Gastrocnemius medialis (tissue), 4 donors: ENCODE measurements at regions not wholly inside any gene's neighbourhood (a gene's known extent, or its start where the extent isn't known, plus 50 kb on each side); places are given as distances from the start of the nearest gene placed in this dataset.
"Not testable (repeated sequence)": the region's sequence is repeated elsewhere in the genome, so short reads cannot be mapped to it uniquely, and the experiment has no call there.

Experiments
- ATAC-seq, 2 donors: fragments of 150-250 bp; one replicate each; pipeline ENCODE4 v1.9.1; 2016
- DNase-seq, 2 donors: peaks; one replicate each; pipeline ENCODE4 v3.0.0-alpha.2; 2019
- H3K27ac ChIP-seq, 4 donors: fragments of 200-600 bp; sonication (generic); 1 replicate in 1 of 4; 2 replicates in 3 of 4; pipeline ENCODE4 v1.5.1; 2016 to 2018; ENCODE audit warnings: mild to moderate bottlenecking in 2 of 4, moderate library complexity in 1 of 4
- H3K27me3 ChIP-seq, 3 donors: fragments of 200-600 bp; sonication (generic) in 2 of 3; 1 replicate in 1 of 3; 2 replicates in 2 of 3; pipeline versions ENCODE4 v1.5.1 to v1.6.0; 2016 to 2019; ENCODE audit warnings: mild to moderate bottlenecking in 1 of 3, moderate library complexity in 1 of 3
- H3K36me3 ChIP-seq, 2 donors: fragments of 200-600 bp; sonication (generic) in 1 of 2; one replicate each; pipeline ENCODE4 v1.5.1; 2017 to 2018
- H3K4me1 ChIP-seq, 2 donors: fragments of 200-600 bp; sonication (generic) in 1 of 2; one replicate each; pipeline ENCODE4 v1.5.1; 2016 to 2017; ENCODE audit warnings: mild to moderate bottlenecking in 2 of 2
- H3K4me3 ChIP-seq, 4 donors: fragments of 200-600 bp; sonication (generic) in 3 of 4; 1 replicate in 1 of 4; 2 replicates in 3 of 4; pipeline ENCODE4 v1.5.1; 2016 to 2019; ENCODE audit warnings: mild to moderate bottlenecking in 2 of 4
- H3K9me3 ChIP-seq, 3 donors: fragments of 200-600 bp; sonication (generic) in 2 of 3; 1 replicate in 1 of 3; 2 replicates in 2 of 3; pipeline ENCODE4 v1.5.1; 2016 to 2019
- POLR2A ChIP-seq, 2 donors: fragments of 450-650 bp; IDR thresholded peaks; one replicate each; pipeline ENCODE4 v1.6.1; 2017; ENCODE audit warnings: antibody characterized with exemption in 2 of 2, mild to moderate bottlenecking in 2 of 2, moderate library complexity in 2 of 2
- in situ Hi-C, 4 donors: fragments of 200-750 bp; cut with MboI; loops; one replicate each; pipeline versions ENCODE4 v1.15.0 to v1.8.0; 2017; ENCODE audit warnings: low sequenced_read_pairs in 4 of 4
- intact Hi-C: fragments of 100-400 bp; cut with DNase I; formaldehyde crosslinking; loops from one replicate; pipeline ENCODE4 v1.15.1; 2023; ENCODE audit warnings: low total_unique reads
- TF ChIP-seq, protein P1 (sequence below), 5 experiments: fragments of 450-650 bp in 3 of 5; fragments of 200-600 bp in 2 of 5; sonication (generic) in 2 of 5; IDR thresholded peaks in 4 of 5; conservative IDR thresholded peaks in 1 of 5; 1 replicate in 4 of 5; 2 replicates in 1 of 5; pipeline ENCODE4 v1.5.1; 2016 to 2019; ENCODE audit warnings: antibody characterized with exemption in 5 of 5, mild to moderate bottlenecking in 3 of 5, moderate library complexity in 3 of 5

DNA sequence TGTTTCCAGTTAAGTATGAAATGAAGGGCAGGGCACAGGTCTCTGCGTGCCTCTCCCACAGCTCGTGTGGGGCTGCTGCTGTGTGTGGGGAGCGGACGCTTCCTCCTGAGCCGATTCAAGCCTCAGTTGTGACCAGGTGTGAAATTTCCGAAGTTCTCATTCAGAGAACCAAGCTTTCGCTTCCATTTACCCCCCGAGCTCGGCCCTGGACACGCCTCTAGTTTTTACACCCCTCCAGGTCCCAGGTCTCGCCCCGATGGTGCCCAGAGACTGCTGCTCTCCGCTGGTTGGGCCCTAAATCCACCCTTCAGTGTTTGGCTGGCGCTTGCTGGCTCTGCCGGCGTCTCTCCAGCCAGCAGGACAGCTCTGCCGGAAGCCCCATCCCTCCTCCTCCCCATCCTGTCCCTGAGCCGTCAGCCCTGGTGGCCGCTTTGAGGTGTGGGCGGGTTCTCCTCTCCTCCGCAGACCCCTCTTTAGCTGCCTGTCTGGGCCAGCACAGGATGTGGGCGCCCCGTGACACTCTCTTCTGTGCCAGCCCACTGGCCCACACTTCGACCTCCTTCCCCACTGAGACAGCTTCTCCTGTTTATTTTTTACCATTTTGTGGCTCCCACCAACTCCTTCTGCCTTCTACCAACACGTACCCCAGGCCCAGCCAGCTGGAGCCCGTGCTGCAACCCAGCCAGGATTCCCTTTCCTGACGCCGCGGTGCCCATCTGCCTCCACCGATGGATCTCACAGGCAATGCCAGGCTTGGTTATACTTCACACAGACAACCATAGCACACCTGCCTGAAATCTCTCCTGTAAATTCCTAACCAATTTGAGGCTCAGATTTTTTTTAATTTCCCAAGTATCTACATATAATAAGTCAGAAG lies 142.8 kb downstream of the DLL1 start:
- H3K4me1 ChIP-seq: peaks cover 8 to 19% of the 10 kb centered on the region in 2 donors
- in situ Hi-C loops: no loop called here

DNA sequence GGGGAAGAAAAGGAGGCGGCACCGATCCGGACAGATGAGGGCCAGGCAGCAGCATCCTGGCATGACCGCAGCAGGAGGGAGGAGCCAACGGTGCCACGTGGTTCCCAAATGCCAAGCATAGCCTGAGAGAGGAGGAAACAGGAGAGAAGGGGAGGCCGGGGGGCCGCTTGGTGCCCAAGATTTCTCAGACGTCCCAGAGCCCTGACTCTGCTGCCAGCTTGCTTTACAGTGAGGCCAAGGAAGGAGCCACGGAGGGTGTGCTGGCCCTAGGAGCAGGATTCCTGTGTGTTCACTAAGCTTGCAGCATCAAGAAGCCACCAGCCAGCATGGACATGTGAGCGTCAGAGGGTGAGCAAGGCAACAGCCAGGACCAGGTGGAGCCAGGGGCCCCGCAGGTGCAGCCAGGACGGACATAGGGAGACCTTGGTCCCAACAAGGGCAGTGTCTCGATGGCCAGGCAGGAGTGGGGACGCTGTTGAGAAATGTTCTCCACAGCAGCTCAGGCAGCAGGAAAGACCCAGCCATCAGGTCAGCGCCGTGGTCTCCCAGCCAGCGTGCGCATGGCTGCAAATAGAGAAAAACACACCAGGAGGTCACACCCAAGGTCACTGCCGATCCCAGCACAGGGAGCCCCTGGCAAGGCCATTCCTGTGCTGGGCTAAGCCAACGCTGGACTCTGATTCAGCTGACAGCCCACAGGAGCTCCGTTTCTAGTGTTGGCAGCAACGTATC lies 143.7 kb downstream of the DLL1 start:
- intact Hi-C loops: no loop called here
- DNase-seq: no peak
- peak overlapping the region in 1 of 4 donors; percentile 5 for H3K4me3 ChIP-seq

More for the DNA sequence above, 142.8 kb downstream of the DLL1 start:
- ATAC-seq (no peak), DNase-seq (no peak)
- Histone ChIP-seq H3K27ac (no peak overlapping the region), H3K27me3 (no peaks in the 10 kb centered on the region), H3K36me3 (no peaks in the 10 kb centered on the region), H3K4me3 (peak overlapping the region in 1 of 4 donors; percentile 5), H3K9me3 (no peaks in the 10 kb centered on the region)
- TF ChIP-seq POLR2A (IDR thresholded peaks at IDR 0.05): no peak
- TF ChIP-seq, protein P1, sequence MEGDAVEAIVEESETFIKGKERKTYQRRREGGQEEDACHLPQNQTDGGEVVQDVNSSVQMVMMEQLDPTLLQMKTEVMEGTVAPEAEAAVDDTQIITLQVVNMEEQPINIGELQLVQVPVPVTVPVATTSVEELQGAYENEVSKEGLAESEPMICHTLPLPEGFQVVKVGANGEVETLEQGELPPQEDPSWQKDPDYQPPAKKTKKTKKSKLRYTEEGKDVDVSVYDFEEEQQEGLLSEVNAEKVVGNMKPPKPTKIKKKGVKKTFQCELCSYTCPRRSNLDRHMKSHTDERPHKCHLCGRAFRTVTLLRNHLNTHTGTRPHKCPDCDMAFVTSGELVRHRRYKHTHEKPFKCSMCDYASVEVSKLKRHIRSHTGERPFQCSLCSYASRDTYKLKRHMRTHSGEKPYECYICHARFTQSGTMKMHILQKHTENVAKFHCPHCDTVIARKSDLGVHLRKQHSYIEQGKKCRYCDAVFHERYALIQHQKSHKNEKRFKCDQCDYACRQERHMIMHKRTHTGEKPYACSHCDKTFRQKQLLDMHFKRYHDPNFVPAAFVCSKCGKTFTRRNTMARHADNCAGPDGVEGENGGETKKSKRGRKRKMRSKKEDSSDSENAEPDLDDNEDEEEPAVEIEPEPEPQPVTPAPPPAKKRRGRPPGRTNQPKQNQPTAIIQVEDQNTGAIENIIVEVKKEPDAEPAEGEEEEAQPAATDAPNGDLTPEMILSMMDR (IDR thresholded peaks at IDR 0.05 in 4 of 5, conservative IDR thresholded peaks at IDR 0.05 in 1 of 5): no peak
- intact Hi-C loops: no loop called here

GRCh38 chr6:170146640-170147039 lies 144.2 kb downstream of the DLL1 start:
- ATAC-seq (no peak), DNase-seq (no peak)
- Histone ChIP-seq H3K27ac (no peak overlapping the region), H3K9me3 (no peaks in the 10 kb centered on the region), H3K27me3 (no peaks in the 10 kb centered on the region), H3K36me3 (no peaks in the 10 kb centered on the region), H3K4me1 (peaks cover 2 to 7% of the 10 kb centered on the region in 2 donors), H3K4me3 (no peak overlapping the region)
- in situ Hi-C loops: no loop called here
- TF ChIP-seq, protein P1 (IDR thresholded peaks at IDR 0.05 in 4 of 5, conservative IDR thresholded peaks at IDR 0.05 in 1 of 5): no peak
- TF ChIP-seq POLR2A (IDR thresholded peaks at IDR 0.05): no peak
- intact Hi-C loops: no loop called here

More for the DNA sequence above, 143.7 kb downstream of the DLL1 start:
- ATAC-seq: peak; percentile 36 to 56
- TF ChIP-seq POLR2A (IDR thresholded peaks at IDR 0.05): no peak
- TF ChIP-seq, protein P1 (IDR thresholded peaks at IDR 0.05 in 4 of 5, conservative IDR thresholded peaks at IDR 0.05 in 1 of 5): no peak
- peaks cover 2 to 11% of the 10 kb centered on the region in 2 donors for H3K4me1 ChIP-seq
- H3K9me3 ChIP-seq: no peaks in the 10 kb centered on the region
- H3K27ac ChIP-seq: no peak overlapping the region
- H3K27me3 ChIP-seq: no peaks in the 10 kb centered on the region
- no peaks in the 10 kb centered on the region for H3K36me3 ChIP-seq
- in situ Hi-C loops: no loop called here

DNA sequence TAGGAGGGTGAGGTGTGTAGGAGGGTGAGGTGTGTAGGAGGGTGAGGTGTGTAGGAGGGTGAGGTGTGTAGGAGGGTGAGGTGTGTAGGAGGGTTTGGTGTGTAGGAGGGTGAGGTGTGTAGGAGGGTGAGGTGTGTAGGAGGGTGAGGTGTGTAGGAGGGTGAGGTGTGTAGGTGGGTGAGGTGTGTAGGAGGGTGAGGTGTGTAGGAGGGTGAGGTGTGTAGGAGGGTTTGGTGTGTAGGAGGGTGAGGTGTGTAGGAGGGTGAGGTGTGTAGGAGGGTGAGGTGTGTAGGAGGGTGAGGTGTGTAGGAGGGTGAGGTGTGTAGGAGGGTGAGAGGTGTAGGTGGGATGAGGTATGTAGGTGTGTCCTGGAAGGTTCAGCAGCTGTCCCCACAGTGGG lies 144.7 kb downstream of the DLL1 start:
- H3K36me3 ChIP-seq, H3K4me3 ChIP-seq, H3K27me3 ChIP-seq, H3K9me3 ChIP-seq, DNase-seq, H3K4me1 ChIP-seq, intact Hi-C loops, H3K27ac ChIP-seq, ATAC-seq, in situ Hi-C loops: not testable (repeated sequence)

DNA sequence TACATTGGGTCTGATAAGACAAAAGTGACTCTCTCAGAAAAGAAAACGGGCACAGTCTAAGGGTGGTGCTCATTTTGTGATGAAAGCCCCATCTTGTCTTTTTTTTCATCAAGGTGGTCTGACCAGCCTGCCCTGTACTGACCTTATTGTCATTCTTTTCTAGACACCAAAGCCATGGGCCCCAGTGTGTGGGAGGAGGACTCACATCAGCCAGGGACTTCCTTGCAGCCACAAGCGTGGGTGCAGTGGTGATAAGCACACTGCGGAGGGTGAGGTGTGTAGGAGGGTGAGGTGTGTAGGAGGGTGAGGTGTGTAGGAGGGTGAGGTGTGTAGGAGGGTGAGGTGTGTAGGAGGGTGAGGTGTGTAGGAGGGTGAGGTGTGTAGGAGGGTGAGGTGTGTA lies 145.2 kb downstream of the DLL1 start:
- H3K36me3 ChIP-seq, intact Hi-C loops, in situ Hi-C loops, DNase-seq, H3K9me3 ChIP-seq, H3K27ac ChIP-seq, H3K4me1 ChIP-seq, ATAC-seq, H3K27me3 ChIP-seq, H3K4me3 ChIP-seq: not testable (repeated sequence)
